UCSD-AML1 (cell line): ENCODE measurements at regions not wholly inside any gene's neighbourhood (a gene's known extent, or its start where the extent isn't known, plus 50 kb on each side); places are given as distances from the start of the nearest gene placed in this dataset.

Experiments
- DNase-seq: peaks from one replicate; lab custom pipeline; 2025; ENCODE audit not compliant: unreplicated experiment; lab: John Stamatoyannopoulos, UW

GRCh38 chr5:141800617-141801016 lies 77.6 kb downstream of the PCDH1 start:
- DNase-seq, result no peak

GRCh38 chr5:141799507-141800167 lies 78.6 kb downstream of the PCDH1 start:
- DNase-seq, result no peak

- no peak for DNase-seq
These were observed 80.8 kb downstream of the PCDH1 start for GRCh38 chr5:141797425-141797824.

- DNase-seq, result no peak
These were observed 82.8 kb downstream of the PCDH1 start for GRCh38 chr5:141795421-141795820.

GRCh38 chr5:141793881-141794280 lies 84.3 kb downstream of the PCDH1 start:
- no peak for DNase-seq

- DNase-seq, result no peak
These were observed 84.8 kb downstream of the PCDH1 start for GRCh38 chr5:141793403-141793802.

- DNase-seq, result no peak
These were observed 87.6 kb downstream of the PCDH1 start for GRCh38 chr5:141790630-141791029.

- DNase-seq, result no peak
These were observed 88.9 kb downstream of the PCDH1 start for GRCh38 chr5:141789330-141789729.

- DNase-seq, result no peak
These were observed 89.8 kb downstream of the PCDH1 start for GRCh38 chr5:141788296-141788970.

- no peak for DNase-seq
These were observed 90.8 kb downstream of the PCDH1 start for GRCh38 chr5:141787376-141787775.

GRCh38 chr5:141786700-141787099 lies 91.5 kb downstream of the PCDH1 start:
- no peak for DNase-seq

GRCh38 chr5:141785711-141786110 lies 92.5 kb downstream of the PCDH1 start:
- DNase-seq, result no peak

- DNase-seq, result no peak
These were observed 93.1 kb downstream of the PCDH1 start for GRCh38 chr5:141785135-141785534.

- DNase-seq, result no peak
These were observed 93.7 kb downstream of the PCDH1 start for GRCh38 chr5:141784529-141784928.

GRCh38 chr5:141783947-141784296 lies 94.3 kb downstream of the PCDH1 start:
- DNase-seq, result no peak

- DNase-seq, result no peak
These were observed 94.9 kb downstream of the PCDH1 start for GRCh38 chr5:141783005-141783946.

GRCh38 chr5:141781910-141782309 lies 96.3 kb downstream of the PCDH1 start:
- no peak for DNase-seq

GRCh38 chr5:141780952-141781781 lies 97.0 kb downstream of the PCDH1 start:
- DNase-seq, result no peak

- DNase-seq, result no peak
These were observed 97.8 kb downstream of the PCDH1 start for GRCh38 chr5:141780240-141780951.

GRCh38 chr5:141779503-141779973 lies 97.5 kb upstream of the ARAP3 start:
- no peak for DNase-seq
